Esophagus squamous epithelium (tissue), 4 donors: ENCODE measurements at regions not wholly inside any gene's neighbourhood (a gene's known extent, or its start where the extent isn't known, plus 50 kb on each side); places are given as distances from the start of the nearest gene placed in this dataset.

Source experiments
- POLR2A ChIP-seq, 4 donors: fragments of 450-650 bp; IDR thresholded peaks; one replicate each; pipeline ENCODE4 v1.6.1; 2017; ENCODE audit warnings: antibody characterized with exemption in 4 of 4, mild to moderate bottlenecking in 4 of 4, moderate library complexity in 3 of 4
- TF ChIP-seq, protein P1 (sequence below), 6 experiments: fragments of 450-650 bp in 4 of 6; fragments of 200-600 bp in 2 of 6; sonication (generic) in 2 of 6; IDR thresholded peaks; one replicate each; pipeline ENCODE4 v1.5.1; 2016 to 2019; ENCODE audit warnings: antibody characterized with exemption in 6 of 6, mild to moderate bottlenecking in 4 of 6, moderate library complexity in 4 of 6

DNA sequence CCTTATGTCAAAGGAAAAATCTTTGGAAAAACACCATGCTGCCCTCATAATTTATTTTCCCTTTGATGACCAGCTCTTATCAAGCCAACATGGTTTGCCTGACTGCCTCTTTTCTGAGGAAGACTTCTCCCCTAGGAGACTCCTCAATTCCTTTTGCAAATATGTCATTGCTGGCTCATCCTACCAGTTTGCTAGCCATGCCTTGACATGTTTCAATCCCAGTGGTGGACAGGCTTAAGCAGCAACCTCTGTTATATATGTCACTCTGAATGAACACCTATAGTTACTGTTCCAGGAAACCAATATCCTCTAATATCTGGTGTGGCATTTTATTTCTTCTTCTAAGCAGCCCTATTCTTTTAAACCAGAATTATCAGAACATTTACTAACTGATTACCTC, 615.8 kb downstream of the HTR1A start:
- TF ChIP-seq, protein P1, sequence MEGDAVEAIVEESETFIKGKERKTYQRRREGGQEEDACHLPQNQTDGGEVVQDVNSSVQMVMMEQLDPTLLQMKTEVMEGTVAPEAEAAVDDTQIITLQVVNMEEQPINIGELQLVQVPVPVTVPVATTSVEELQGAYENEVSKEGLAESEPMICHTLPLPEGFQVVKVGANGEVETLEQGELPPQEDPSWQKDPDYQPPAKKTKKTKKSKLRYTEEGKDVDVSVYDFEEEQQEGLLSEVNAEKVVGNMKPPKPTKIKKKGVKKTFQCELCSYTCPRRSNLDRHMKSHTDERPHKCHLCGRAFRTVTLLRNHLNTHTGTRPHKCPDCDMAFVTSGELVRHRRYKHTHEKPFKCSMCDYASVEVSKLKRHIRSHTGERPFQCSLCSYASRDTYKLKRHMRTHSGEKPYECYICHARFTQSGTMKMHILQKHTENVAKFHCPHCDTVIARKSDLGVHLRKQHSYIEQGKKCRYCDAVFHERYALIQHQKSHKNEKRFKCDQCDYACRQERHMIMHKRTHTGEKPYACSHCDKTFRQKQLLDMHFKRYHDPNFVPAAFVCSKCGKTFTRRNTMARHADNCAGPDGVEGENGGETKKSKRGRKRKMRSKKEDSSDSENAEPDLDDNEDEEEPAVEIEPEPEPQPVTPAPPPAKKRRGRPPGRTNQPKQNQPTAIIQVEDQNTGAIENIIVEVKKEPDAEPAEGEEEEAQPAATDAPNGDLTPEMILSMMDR (IDR thresholded peaks at IDR 0.05) = no peak
- TF ChIP-seq POLR2A (IDR thresholded peaks at IDR 0.05) = no peak
